Kidney epithelial cell (primary cell): ENCODE measurements at regions not wholly inside any gene's neighbourhood (a gene's known extent, or its start where the extent isn't known, plus 50 kb on each side); places are given as distances from the start of the nearest gene placed in this dataset.

Source experiments
- DNase-seq: peaks from one replicate; pipeline ENCODE4 v3.0.0-alpha.2; 2010; ENCODE audit warnings: low read depth
- H3K27me3 ChIP-seq: 2 replicates; pipeline ENCODE4 v1.6.0; 2011; ENCODE audit warnings: low read length; ENCODE audit not compliant: control insufficient read depth, insufficient read depth
- H3K36me3 ChIP-seq: 2 replicates; pipeline ENCODE4 v1.5.1; 2011; ENCODE audit warnings: low read length; ENCODE audit not compliant: control insufficient read depth, insufficient read depth
- H3K4me3 ChIP-seq: 2 replicates; pipeline ENCODE4 v1.5.1; 2011; ENCODE audit warnings: low read depth, mild to moderate bottlenecking, control low read depth, low read length
- CTCF ChIP-seq: IDR thresholded peaks from 2 replicates; pipeline ENCODE4 v1.5.1; 2011; ENCODE audit warnings: mild to moderate bottlenecking, moderate library complexity, low read length, control low read depth, inconsistent platforms; ENCODE audit not compliant: insufficient read depth, poor library complexity, severe bottlenecking

DNA sequence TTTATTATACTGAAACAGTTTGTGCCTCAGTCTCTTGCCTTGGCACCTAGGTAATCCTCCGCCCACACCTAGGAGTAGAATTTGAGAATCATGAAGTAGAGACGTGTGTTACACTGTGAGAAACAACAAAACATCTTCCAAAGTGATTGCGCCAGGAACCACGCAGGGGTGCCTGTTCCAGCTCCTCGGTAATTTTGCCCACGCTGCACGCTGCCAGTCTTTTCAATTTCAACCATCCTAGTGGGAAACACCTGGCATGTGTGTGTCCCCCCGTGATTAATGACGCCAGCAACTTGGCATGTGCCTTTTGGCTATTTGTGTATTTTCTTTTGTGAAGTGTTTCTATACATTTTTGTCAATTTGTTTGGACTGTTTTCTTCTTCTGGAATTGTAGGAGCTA is 919.1 kb downstream of the BRD1 start:
- Histone ChIP-seq H3K4me3 (no peak overlapping the region), H3K27me3 (no peaks in the 10 kb centered on the region), H3K36me3 (no peaks in the 10 kb centered on the region)
- TF ChIP-seq CTCF: no peak
- no peak for DNase-seq

GRCh38 chr22:48907591-48907990 is 920.1 kb downstream of the BRD1 start:
- H3K27me3 ChIP-seq: no peaks in the 10 kb centered on the region
- no peak overlapping the region for H3K4me3 ChIP-seq
- TF ChIP-seq CTCF: no peak
- no peaks in the 10 kb centered on the region for H3K36me3 ChIP-seq
- no peak for DNase-seq

DNA sequence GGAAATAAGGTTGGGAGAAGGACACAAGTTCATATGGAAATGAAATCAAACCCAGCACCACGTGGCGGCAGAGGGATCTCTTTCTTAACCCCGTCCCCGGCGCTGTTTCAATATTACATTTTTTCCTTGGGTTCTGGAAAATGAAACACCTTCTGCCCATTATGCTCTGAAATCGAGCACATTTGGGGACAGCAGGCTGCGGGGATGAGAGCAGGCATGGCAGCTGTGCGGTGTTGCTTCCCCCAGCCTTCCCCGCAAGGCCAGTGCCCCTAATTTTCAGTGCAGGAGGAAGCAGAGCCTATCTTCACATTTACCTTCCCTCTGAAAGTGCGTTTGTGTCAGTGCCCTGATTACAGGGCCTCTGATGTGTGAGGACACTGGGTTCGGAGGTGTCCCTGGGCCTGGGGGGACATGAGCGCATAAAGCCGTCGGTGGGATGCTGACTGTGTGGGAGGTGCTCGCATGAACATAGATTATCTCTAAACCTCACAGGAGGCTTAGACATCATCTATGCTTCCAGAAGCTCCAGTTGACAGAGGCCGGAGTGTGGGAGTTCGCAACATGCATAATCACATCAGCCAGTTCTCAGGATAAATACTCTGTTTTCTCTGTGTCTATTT is 921.3 kb downstream of the BRD1 start:
- H3K36me3 ChIP-seq: no peaks in the 10 kb centered on the region
- no peak for TF ChIP-seq CTCF
- H3K4me3 ChIP-seq: no peak overlapping the region
- H3K27me3 ChIP-seq: no peaks in the 10 kb centered on the region
- no peak for DNase-seq

DNA sequence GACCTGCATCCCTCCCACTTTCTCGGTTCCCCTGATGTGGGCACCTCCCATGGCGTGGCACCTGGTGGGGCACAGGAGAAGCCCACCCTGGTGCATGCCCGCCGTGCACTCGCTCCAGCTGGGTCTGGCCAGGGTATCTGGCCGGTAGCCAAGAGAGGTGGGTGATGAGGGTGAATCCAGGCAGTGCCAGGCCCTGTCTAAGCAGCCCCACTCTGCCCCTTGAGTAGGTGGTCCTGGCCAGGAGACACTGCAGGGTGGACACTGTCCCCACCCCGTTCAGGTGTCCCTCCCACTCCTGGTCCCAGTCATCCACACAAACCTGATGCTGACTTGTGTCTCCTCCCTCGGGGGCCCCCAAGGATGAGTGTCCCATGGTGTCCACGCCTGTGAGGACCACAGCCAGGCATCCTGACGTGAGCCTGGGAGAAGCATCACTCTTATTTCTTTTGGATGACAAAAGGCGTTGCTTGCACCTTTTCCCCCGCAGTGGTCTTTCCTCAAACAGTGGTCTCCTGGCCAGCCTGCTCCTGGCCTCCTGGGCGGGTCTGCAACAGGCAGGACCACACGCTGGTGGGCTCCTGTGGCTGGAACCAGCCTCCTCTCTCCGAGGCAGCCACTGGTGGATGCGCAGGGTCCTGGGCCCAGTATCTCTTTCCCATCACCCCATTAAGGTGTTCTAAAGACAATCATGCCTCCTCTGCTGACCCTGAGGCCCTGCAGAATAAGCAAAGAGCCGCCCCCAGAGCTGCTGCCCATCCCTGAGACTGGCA is 922.3 kb downstream of the BRD1 start:
- DNase-seq: no peak
- H3K27me3 ChIP-seq: no peaks in the 10 kb centered on the region

GRCh38 chr22:48902983-48903650 is 924.6 kb downstream of the BRD1 start:
- DNase-seq: no peak
- no peak for TF ChIP-seq CTCF
- no peaks in the 10 kb centered on the region for H3K36me3 ChIP-seq
- no peaks in the 10 kb centered on the region for H3K27me3 ChIP-seq
- H3K4me3 ChIP-seq: no peak overlapping the region

More for the DNA sequence above, 922.3 kb downstream of the BRD1 start:
- no peak for TF ChIP-seq CTCF
- no peaks in the 10 kb centered on the region for H3K36me3 ChIP-seq
- no peak overlapping the region for H3K4me3 ChIP-seq
